ENCODE measurements at regions not wholly inside any gene's neighbourhood (a gene's known extent, or its start where the extent isn't known, plus 50 kb on each side); places are given as distances from the start of the nearest gene placed in this dataset.

DNA sequence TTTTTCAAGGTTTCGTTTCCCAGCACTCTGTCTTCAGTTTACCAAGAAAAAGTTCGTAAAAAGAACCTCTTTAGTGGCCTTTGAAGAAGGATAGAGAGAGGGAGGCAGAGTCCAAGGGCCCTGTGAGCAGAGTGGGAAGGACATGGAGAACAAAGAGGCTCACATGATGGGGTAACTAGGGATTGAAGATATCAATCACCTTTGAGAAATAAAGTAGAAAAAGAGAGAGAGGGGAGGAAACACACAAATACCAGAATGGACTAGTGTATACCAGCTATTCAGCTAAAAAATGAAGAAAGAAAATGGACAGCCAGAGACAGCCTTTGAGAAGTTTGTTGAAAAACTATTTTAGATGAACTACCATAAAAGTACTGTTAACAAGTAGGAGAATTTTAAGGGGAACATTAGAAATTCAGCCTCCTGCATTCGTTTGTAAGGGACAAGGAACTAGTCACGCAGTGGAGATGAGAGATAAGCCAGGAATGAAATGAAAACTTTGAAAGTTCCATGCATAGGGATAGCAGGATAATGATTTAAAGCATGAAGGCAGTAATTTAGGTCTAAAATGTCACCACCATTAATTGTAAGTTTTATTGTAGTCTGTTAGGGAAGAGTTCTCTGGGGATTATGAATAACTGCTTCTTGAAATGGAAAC is 82.1 kb downstream of the SPTSSA start:
- TF ChIP-seq POLR2A (IDR thresholded peaks at IDR 0.05; ENCODE audit: low read length) (no peak), GATA1 (IDR thresholded peaks at IDR 0.05; ENCODE audit: low read depth, low read length) (no peak)
